VCaP (cell line): ENCODE measurements at regions not wholly inside any gene's neighbourhood (a gene's known extent, or its start where the extent isn't known, plus 50 kb on each side); places are given as distances from the start of the nearest gene placed in this dataset.

ENCODE experiments used
- H3K27ac ChIP-seq: fragments of 450-650 bp; 2 replicates; pipeline ENCODE4 v1.5.1; 2017
- TF ChIP-seq, protein P1 (sequence below): fragments of 450-650 bp; conservative IDR thresholded peaks from 2 replicates; pipeline ENCODE4 v1.5.1; 2017; ENCODE audit warnings: mild to moderate bottlenecking, moderate library complexity

DNA sequence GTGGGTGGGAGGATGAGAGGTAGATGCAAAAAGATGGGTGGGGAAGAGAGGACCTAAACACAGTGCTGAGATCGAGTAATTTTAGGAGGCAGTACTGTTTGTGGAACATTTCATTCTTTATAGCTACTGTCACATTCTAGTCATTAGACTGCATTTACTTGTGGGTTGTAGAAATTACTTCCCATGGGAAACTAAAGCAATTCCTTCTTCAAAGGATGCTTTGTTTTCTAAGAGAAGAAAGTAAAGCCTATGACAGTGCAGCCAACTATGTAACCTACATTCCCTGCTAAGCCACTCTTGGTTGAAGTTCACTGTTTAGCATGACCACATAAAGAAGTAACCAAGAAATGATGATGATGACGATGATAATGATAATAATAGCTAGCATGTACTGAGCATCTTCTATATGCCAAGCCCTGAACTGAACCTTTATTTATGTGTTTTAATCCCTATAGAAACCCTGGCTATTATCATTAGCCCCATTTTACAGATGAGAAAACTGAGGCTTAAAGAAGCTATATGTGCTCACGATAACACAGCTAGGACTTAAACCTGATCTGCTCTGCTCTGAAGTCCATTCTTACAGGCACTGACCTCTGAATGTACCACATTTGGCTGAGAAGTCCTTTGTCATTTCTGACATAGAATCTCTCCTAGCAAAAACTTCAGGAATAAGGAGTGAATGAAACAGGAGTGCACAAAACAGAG is 114.5 kb upstream of the KIT start:
- no peak overlapping the region for H3K27ac ChIP-seq
- TF ChIP-seq, protein P1, sequence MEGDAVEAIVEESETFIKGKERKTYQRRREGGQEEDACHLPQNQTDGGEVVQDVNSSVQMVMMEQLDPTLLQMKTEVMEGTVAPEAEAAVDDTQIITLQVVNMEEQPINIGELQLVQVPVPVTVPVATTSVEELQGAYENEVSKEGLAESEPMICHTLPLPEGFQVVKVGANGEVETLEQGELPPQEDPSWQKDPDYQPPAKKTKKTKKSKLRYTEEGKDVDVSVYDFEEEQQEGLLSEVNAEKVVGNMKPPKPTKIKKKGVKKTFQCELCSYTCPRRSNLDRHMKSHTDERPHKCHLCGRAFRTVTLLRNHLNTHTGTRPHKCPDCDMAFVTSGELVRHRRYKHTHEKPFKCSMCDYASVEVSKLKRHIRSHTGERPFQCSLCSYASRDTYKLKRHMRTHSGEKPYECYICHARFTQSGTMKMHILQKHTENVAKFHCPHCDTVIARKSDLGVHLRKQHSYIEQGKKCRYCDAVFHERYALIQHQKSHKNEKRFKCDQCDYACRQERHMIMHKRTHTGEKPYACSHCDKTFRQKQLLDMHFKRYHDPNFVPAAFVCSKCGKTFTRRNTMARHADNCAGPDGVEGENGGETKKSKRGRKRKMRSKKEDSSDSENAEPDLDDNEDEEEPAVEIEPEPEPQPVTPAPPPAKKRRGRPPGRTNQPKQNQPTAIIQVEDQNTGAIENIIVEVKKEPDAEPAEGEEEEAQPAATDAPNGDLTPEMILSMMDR = no peak

DNA sequence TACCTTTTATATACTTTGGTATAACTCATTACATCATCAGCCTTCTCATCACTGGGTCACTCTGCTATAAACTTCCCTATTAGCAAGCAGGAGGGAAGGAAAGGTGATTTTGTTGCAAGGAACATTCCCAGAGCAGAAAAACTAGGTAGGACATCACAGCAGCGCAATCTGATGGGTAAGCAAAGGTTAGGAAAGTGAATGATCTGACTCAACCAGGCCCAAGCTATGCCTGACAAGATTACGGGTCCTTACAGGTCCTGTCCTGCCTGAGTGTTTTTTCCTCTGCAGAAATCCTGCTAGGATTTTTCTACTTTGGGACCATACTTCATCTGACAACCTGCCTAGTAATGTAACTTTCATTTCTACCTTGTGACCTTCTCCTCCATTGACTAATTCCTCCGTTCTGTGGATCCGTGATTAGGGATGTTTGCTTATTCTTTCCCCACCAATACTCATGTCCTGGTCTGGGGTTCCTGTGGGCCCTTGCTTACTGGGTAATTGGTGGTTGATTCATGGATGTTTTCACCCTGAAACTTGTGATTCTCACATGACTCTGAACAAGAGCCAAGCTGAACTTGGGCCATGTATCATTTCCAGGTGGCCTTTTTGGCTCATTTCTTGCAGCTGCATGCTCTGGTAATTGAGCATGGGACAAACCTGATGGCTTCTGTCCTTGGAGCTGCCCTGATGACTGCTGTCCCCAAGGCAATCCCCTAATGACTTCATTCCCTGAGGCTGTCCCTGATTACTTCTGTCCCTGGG is 111.9 kb upstream of the KIT start:
- H3K27ac ChIP-seq = no peak overlapping the region
- TF ChIP-seq, protein P1 = no peak

- H3K27ac ChIP-seq = no peak overlapping the region
These were observed 110.3 kb upstream of the KIT start for GRCh38 chr4:54547299-54548097.

GRCh38 chr4:54548098-54548620 is 109.6 kb upstream of the KIT start:
- no peak overlapping the region for H3K27ac ChIP-seq
- TF ChIP-seq, protein P1 = no peak

More at GRCh38 chr4:54547299-54548097, 110.3 kb upstream of the KIT start:
- TF ChIP-seq, protein P1 = no peak

GRCh38 chr4:54548831-54549460 is 108.8 kb upstream of the KIT start:
- TF ChIP-seq, protein P1 = no peak
- no peak overlapping the region for H3K27ac ChIP-seq

DNA sequence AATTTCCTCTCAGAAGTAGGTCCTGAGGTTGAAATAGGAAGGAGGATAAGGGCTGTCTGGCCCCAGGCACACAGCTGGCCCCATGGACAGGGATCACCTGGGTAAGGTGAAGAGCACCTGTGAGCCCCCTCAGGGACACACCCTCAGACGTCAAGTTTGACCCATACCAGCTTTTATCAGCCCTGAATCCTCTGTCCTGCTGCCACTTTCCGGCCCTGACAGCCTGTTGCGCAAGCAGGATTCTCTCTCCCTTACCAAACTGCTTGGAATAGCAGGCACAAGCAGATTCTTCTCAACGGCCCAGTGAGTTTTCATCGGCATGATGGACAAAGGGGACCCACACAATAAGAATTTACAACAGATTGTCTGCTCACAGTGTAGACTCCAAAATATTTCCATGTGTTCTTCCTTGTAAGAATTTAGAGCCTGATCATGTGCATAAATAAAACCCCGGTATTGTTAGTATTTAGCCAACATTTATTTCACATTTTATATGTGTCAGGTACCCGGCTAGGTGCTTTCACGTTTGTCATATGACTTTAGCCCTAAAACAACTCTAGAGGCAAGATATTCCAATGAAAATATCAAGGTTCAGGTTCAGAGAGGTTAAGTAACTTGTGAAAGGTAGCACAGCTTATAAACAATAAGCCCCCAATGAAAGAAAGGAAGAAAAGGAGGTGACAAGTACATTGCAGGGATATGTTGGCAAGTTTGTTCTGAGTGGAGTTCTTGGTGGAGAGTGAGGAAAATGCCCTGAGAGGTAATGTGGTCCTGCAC is 107.2 kb upstream of the KIT start:
- no peak overlapping the region for H3K27ac ChIP-seq
- TF ChIP-seq, protein P1 = no peak
